IMR-90 (cell line): ENCODE measurements at regions not wholly inside any gene's neighbourhood (a gene's known extent, or its start where the extent isn't known, plus 50 kb on each side); places are given as distances from the start of the nearest gene placed in this dataset.

Experiments
- ATAC-seq: fragments of 200-7000 bp; cut with Tn5 transposase; 2 replicates; pipeline ENCODE4 v1.9.1; 2020; ENCODE audit warnings: low read depth, mild to moderate bottlenecking, moderate library complexity
- BruUV-seq: library from RNA; stranded (reverse); fragments of 400-500 nt; replicated peaks from 2 replicates; lab custom pipeline; 2021; lab: Mats Ljungman, UMichigan
- CTCF ChIA-PET: fragments of 300-600 bp; formaldehyde crosslinking; extraction: SDS; loops from one replicate; lab custom pipeline; 2021; ENCODE audit warnings: antibody characterized with exemption; lab: Yijun Ruan, JAX
- POLR2A ChIA-PET: fragments of 300-600 bp; sonication (Branson Sonifier 250); formaldehyde crosslinking; loops from one replicate; lab custom pipeline; 2022; ENCODE audit warnings: antibody characterized with exemption; ENCODE audit not compliant: unreplicated experiment; lab: Charles Lee
- DNase-seq: peaks from one replicate; pipeline ENCODE4 v3.0.0; 2013
- H2AFZ ChIP-seq: replicated peaks from 2 replicates; pipeline ENCODE3; 2013; ENCODE audit warnings: low read length, mild to moderate bottlenecking; ENCODE audit not compliant: poor library complexity
- H2AK5ac ChIP-seq: 2 replicates; pipeline ENCODE4 v1.6.1; 2013; ENCODE audit warnings: low read depth, low read length, inconsistent platforms
- H2AK9ac ChIP-seq: replicated peaks from 2 replicates; pipeline ENCODE3; 2013; ENCODE audit warnings: mild to moderate bottlenecking, low read depth, low read length, moderate library complexity; ENCODE audit not compliant: poor library complexity
- H2BK120ac ChIP-seq: 2 replicates; pipeline ENCODE4 v1.6.1; 2013; ENCODE audit warnings: low read depth, low read length, inconsistent platforms
- H2BK15ac ChIP-seq: 3 replicates; pipeline ENCODE4 v1.6.1; 2013; ENCODE audit warnings: low read depth, low read length, inconsistent platforms
- H2BK20ac ChIP-seq: 2 replicates; pipeline ENCODE4 v1.6.1; 2013; ENCODE audit warnings: low read depth, mild to moderate bottlenecking, inconsistent platforms, low read length, moderate library complexity
- H2BK5ac ChIP-seq: 2 replicates; pipeline ENCODE4 v1.6.1; 2013; ENCODE audit warnings: mild to moderate bottlenecking, low read depth, low read length, inconsistent platforms; ENCODE audit not compliant: poor library complexity, severe bottlenecking
- H3K14ac ChIP-seq: replicated peaks from 2 replicates; pipeline ENCODE4 v1.6.1; 2013; ENCODE audit warnings: low read depth, low read length, inconsistent platforms
- H3K18ac ChIP-seq: 2 replicates; pipeline ENCODE4 v1.6.1; 2013; ENCODE audit warnings: low read depth, low read length, control low read depth
- H3K23ac ChIP-seq: 2 replicates; pipeline ENCODE4 v1.6.1; 2013; ENCODE audit warnings: low read depth, low read length, inconsistent platforms
- H3K27ac ChIP-seq: 2 replicates; pipeline ENCODE4 v1.5.1; 2013; ENCODE audit warnings: mild to moderate bottlenecking, control low read depth, low read length; ENCODE audit not compliant: insufficient read depth
- H3K27me3 ChIP-seq: 2 replicates; pipeline ENCODE4 v1.6.1; 2013; ENCODE audit warnings: low read length; ENCODE audit not compliant: control insufficient read depth, insufficient read depth
- H3K36me3 ChIP-seq: 2 replicates; pipeline ENCODE4 v1.6.1; 2013; ENCODE audit warnings: low read length, mixed read lengths; ENCODE audit not compliant: control insufficient read depth, insufficient read depth
- H3K4ac ChIP-seq: 2 replicates; pipeline ENCODE4 v1.6.1; 2013; ENCODE audit warnings: low read depth, low read length, inconsistent platforms
- H3K4me1 ChIP-seq: 2 replicates; pipeline ENCODE4 v1.6.1; 2013; ENCODE audit warnings: low read length, mixed read lengths; ENCODE audit not compliant: control insufficient read depth, insufficient read depth
- H3K4me2 ChIP-seq: 2 replicates; pipeline ENCODE4 v1.6.1; 2013; ENCODE audit warnings: low read depth, mild to moderate bottlenecking, control low read depth, low read length, moderate library complexity
- H3K4me3 ChIP-seq: 2 replicates; pipeline ENCODE4 v1.5.1; 2013; ENCODE audit warnings: low read depth, mild to moderate bottlenecking, control low read depth, low read length, moderate library complexity; ENCODE audit not compliant: insufficient read depth
- H3K56ac ChIP-seq: 2 replicates; pipeline ENCODE4 v1.6.1; 2013; ENCODE audit warnings: low read length, inconsistent platforms; ENCODE audit not compliant: insufficient read depth; ENCODE audit errors: extremely low read depth
- H3K79me1 ChIP-seq, 2 experiments: 2 replicates each; pipeline ENCODE4 v1.6.1; 2013; ENCODE audit warnings: low read length in 2 of 2, inconsistent platforms in 1 of 2, low read depth in 1 of 2
- H3K9ac ChIP-seq: 2 replicates; pipeline ENCODE4 v1.6.1; 2013; ENCODE audit warnings: low read depth, low read length, control low read depth
- H3K9me1 ChIP-seq: 2 replicates; pipeline ENCODE4 v1.6.1; 2013; ENCODE audit warnings: low read length, inconsistent platforms; ENCODE audit not compliant: insufficient read depth
- H3K9me3 ChIP-seq: 2 replicates; pipeline ENCODE4 v1.6.1; 2013; ENCODE audit warnings: low read length; ENCODE audit not compliant: control insufficient read depth, insufficient read depth
- H4K20me1 ChIP-seq: 2 replicates; pipeline ENCODE4 v1.6.1; 2013; ENCODE audit warnings: low read length, inconsistent platforms; ENCODE audit not compliant: insufficient read depth
- H4K5ac ChIP-seq: 2 replicates; pipeline ENCODE4 v1.6.1; 2013; ENCODE audit warnings: mild to moderate bottlenecking, low read depth, low read length, control low read depth
- H4K8ac ChIP-seq, 2 experiments: 2 replicates each; pipeline ENCODE4 v1.6.1; 2013; ENCODE audit warnings: low read depth in 2 of 2, low read length in 2 of 2, control low read depth in 1 of 2, inconsistent platforms in 1 of 2
- H4K91ac ChIP-seq: 2 replicates; pipeline ENCODE4 v1.6.1; 2013; ENCODE audit warnings: low read depth, low read length, inconsistent platforms; ENCODE audit not compliant: insufficient read depth
- BHLHE40 ChIP-seq: fragments of 150-350 bp; IDR thresholded peaks from 2 replicates; pipeline ENCODE4 v1.6.1; 2016; ENCODE audit warnings: mild to moderate bottlenecking, low read depth, low read length
- CEBPB ChIP-seq: IDR thresholded peaks from 2 replicates; pipeline ENCODE4 v1.6.1; 2012; ENCODE audit warnings: low read depth, low read length, improper control_type of control experiment
- CHD1 ChIP-seq: IDR thresholded peaks from 2 replicates; pipeline ENCODE4 v1.6.1; 2012; ENCODE audit warnings: low read depth, low read length, improper control_type of control experiment
- FOS ChIP-seq: fragments of 150-350 bp; IDR thresholded peaks from 2 replicates; pipeline ENCODE4 v1.6.1; 2016; ENCODE audit warnings: low read depth, low read length
- MAFK ChIP-seq: IDR thresholded peaks from 2 replicates; pipeline ENCODE4 v1.6.1; 2012; ENCODE audit warnings: low read depth, low read length, improper control_type of control experiment
- MAZ ChIP-seq: IDR thresholded peaks from 2 replicates; pipeline ENCODE4 v1.6.1; 2012; ENCODE audit warnings: low read depth, mild to moderate bottlenecking, low read length, improper control_type of control experiment, moderate library complexity, borderline replicate concordance
- MXI1 ChIP-seq: IDR thresholded peaks from 2 replicates; pipeline ENCODE4 v1.6.1; 2012; ENCODE audit warnings: low read depth, mild to moderate bottlenecking, low read length, moderate library complexity, borderline replicate concordance
- NFE2L2 ChIP-seq: fragments of 150-350 bp; IDR thresholded peaks from 2 replicates; pipeline ENCODE4 v1.6.1; 2016; ENCODE audit warnings: low read depth, mild to moderate bottlenecking, low read length
- POLR2A ChIP-seq: IDR thresholded peaks from 2 replicates; pipeline ENCODE4 v1.6.1; 2012; ENCODE audit warnings: mild to moderate bottlenecking, low read depth, low read length
- RAD21 ChIP-seq: IDR thresholded peaks from 2 replicates; pipeline ENCODE4 v1.6.1; 2012; ENCODE audit warnings: low read length, improper control_type of control experiment
- RCOR1 ChIP-seq: IDR thresholded peaks from 2 replicates; pipeline ENCODE4 v1.6.1; 2012; ENCODE audit warnings: mild to moderate bottlenecking, low read length, improper control_type of control experiment; ENCODE audit not compliant: insufficient replicate concordance
- RFX5 ChIP-seq: IDR thresholded peaks from 2 replicates; pipeline ENCODE4 v1.8.0; 2012; ENCODE audit warnings: low read depth, mild to moderate bottlenecking, low read length, moderate library complexity
- SMC3 ChIP-seq: fragments of 150-350 bp; IDR thresholded peaks from 2 replicates; pipeline ENCODE4 v1.6.1; 2016; ENCODE audit warnings: low read depth, mild to moderate bottlenecking, antibody characterized with exemption, low read length, moderate library complexity
- WGBS, 2 experiments: methylation state at CpG; one replicate each; pipeline versions ENCODE4 v1.1.5 to v1.1.7; 2013; ENCODE audit warnings: missing lambda C conversion rate in 2 of 2; ENCODE audit not compliant: insufficient read length in 1 of 2; ENCODE audit errors: extremely low coverage in 2 of 2; 5-methylcytosine and 5-hydroxymethylcytosine counted together
- dilution Hi-C: fragments of 300-500 bp; cut with HindIII; formaldehyde crosslinking; loops from one replicate; pipeline ENCODE4 v1.14.3; 2018; ENCODE audit warnings: low sequenced_read_pairs; ENCODE audit not compliant: unreplicated experiment
- in situ Hi-C: fragments of 300-500 bp; cut with MboI; formaldehyde crosslinking; loops from 3 replicates; pipeline ENCODE4 v1.14.3; 2019; ENCODE audit warnings: low sequenced_read_pairs, inconsistent platforms, mixed read lengths
- intact Hi-C: fragments of 100-400 bp; cut with micrococcal nuclease; formaldehyde crosslinking; loops from 2 replicates; pipeline ENCODE4 v1.10.0; 2022
- TF ChIP-seq, protein P1 (sequence below): fragments of 150-350 bp; IDR thresholded peaks from 2 replicates; pipeline ENCODE4 v1.6.1; 2016; ENCODE audit warnings: low read depth, mild to moderate bottlenecking, low read length, moderate library complexity, borderline replicate concordance
- TF ChIP-seq, protein P2 (sequence below): conservative IDR thresholded peaks from 2 replicates; pipeline ENCODE4 v1.5.1; 2012; ENCODE audit warnings: mild to moderate bottlenecking, low read depth, low read length, improper control_type of control experiment
- TF ChIP-seq, protein P3 (sequence below): fragments of 150-350 bp; IDR thresholded peaks from 2 replicates; pipeline ENCODE4 v1.6.1; 2017; ENCODE audit warnings: mild to moderate bottlenecking, antibody characterized with exemption, low read length, low read depth

DNA sequence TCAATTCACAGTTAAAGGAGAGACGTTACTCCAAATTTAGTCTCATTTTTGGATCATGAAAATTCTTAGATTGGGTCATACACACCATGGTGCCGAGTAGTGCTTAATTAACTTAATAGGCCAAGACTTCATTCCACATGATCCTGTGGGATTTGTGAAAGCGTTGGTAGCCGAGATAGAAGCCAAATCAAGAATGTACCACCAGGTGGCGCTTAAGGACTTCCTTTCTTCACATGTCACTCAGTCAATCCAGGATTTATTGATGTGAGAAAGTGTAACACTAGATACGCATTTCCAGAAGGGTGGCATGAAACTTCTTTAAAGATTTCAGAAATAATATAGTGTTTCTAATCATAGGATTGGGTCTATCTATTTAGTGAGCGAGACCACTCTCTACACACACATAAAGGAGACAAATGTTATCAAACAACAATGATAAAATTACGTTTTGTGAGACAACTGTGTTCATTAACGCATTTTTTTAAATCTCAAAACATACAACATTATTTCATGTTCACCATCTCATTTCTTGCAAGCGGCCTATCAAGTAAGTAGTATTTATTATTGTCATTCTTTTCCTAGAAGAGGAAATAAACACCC, 436.1 kb downstream of the CHL1 start:
- Histone ChIP-seq H3K79me1 (no peaks in the 10 kb centered on the region), H2AFZ (no peak overlapping the region), H2AK5ac (no peak overlapping the region), H2BK120ac (no peak overlapping the region), H4K91ac (no peak overlapping the region), H3K4me3 (no peak overlapping the region), H3K27ac (no peak overlapping the region), H4K8ac (no peak overlapping the region), H3K56ac (no peak overlapping the region), H3K18ac (no peak overlapping the region), H3K4ac (no peak overlapping the region), H3K4me2 (no peak overlapping the region), H3K9me3 (peaks cover 4% of the 10 kb centered on the region; the same call in 1 of the 2 replicates), H3K36me3 (no peaks in the 10 kb centered on the region), H3K9me1 (no peaks in the 10 kb centered on the region), H2AK9ac (no peak overlapping the region), H2BK5ac (no peak overlapping the region), H3K27me3 (no peaks in the 10 kb centered on the region), H3K9ac (no peak overlapping the region), H4K20me1 (no peaks in the 10 kb centered on the region), H2BK15ac (no peak overlapping the region), H3K4me1 (no peaks in the 10 kb centered on the region), H3K14ac (no peak overlapping the region), H4K5ac (no peak overlapping the region), H3K23ac (no peak overlapping the region), H2BK20ac (no peak overlapping the region)
- no TSS peak for BruUV-seq
- intact Hi-C loops (no loop called here), dilution Hi-C loops (no loop called here), in situ Hi-C loops (no loop called here)
- TF ChIP-seq RCOR1, result no peak
- TF ChIP-seq, protein P1, sequence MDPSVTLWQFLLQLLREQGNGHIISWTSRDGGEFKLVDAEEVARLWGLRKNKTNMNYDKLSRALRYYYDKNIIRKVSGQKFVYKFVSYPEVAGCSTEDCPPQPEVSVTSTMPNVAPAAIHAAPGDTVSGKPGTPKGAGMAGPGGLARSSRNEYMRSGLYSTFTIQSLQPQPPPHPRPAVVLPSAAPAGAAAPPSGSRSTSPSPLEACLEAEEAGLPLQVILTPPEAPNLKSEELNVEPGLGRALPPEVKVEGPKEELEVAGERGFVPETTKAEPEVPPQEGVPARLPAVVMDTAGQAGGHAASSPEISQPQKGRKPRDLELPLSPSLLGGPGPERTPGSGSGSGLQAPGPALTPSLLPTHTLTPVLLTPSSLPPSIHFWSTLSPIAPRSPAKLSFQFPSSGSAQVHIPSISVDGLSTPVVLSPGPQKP, result no peak
- peak; percentile 26 for TF ChIP-seq RAD21
- TF ChIP-seq MAFK, result no peak
- TF ChIP-seq, protein P2, sequence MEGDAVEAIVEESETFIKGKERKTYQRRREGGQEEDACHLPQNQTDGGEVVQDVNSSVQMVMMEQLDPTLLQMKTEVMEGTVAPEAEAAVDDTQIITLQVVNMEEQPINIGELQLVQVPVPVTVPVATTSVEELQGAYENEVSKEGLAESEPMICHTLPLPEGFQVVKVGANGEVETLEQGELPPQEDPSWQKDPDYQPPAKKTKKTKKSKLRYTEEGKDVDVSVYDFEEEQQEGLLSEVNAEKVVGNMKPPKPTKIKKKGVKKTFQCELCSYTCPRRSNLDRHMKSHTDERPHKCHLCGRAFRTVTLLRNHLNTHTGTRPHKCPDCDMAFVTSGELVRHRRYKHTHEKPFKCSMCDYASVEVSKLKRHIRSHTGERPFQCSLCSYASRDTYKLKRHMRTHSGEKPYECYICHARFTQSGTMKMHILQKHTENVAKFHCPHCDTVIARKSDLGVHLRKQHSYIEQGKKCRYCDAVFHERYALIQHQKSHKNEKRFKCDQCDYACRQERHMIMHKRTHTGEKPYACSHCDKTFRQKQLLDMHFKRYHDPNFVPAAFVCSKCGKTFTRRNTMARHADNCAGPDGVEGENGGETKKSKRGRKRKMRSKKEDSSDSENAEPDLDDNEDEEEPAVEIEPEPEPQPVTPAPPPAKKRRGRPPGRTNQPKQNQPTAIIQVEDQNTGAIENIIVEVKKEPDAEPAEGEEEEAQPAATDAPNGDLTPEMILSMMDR, result 0 out of 2 replicates have a peak, but pooled peaks have one; percentile 24
- no peak for TF ChIP-seq FOS
- TF ChIP-seq NFE2L2, result no peak
- TF ChIP-seq, protein P3, sequence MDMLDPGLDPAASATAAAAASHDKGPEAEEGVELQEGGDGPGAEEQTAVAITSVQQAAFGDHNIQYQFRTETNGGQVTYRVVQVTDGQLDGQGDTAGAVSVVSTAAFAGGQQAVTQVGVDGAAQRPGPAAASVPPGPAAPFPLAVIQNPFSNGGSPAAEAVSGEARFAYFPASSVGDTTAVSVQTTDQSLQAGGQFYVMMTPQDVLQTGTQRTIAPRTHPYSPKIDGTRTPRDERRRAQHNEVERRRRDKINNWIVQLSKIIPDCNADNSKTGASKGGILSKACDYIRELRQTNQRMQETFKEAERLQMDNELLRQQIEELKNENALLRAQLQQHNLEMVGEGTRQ, result no peak
- TF ChIP-seq CEBPB, result no peak
- no peak for TF ChIP-seq SMC3
- no peak for TF ChIP-seq BHLHE40
- TF ChIP-seq MAZ, result no peak
- TF ChIP-seq POLR2A, result no peak
- no peak for TF ChIP-seq CHD1
- TF ChIP-seq MXI1, result no peak
- TF ChIP-seq RFX5, result no peak
- ChIA-PET CTCF (no interaction called here), POLR2A (no interaction called here)
- WGBS, 2 experiments, result no CpG with 5 or more reads among the region's 10 CpGs
- peak; percentile 18 for DNase-seq
- ATAC-seq, result no peak
